AG04450 (cell line): ENCODE measurements at regions not wholly inside any gene's neighbourhood (a gene's known extent, or its start where the extent isn't known, plus 50 kb on each side); places are given as distances from the start of the nearest gene placed in this dataset.
"Not testable (repeated sequence)": the region's sequence is repeated elsewhere in the genome, so short reads cannot be mapped to it uniquely, and the experiment has no call there.

Experiments used
- CTCF ChIA-PET: fragments of 300-600, 350-600 bp; formaldehyde crosslinking; extraction: SDS; loops from one replicate; lab custom pipeline; 2022; ENCODE audit warnings: antibody characterized with exemption, inconsistent platforms; lab: Charles Lee
- POLR2A ChIA-PET: fragments of 350-600 bp; formaldehyde crosslinking; extraction: SDS; loops from one replicate; lab custom pipeline; 2021; ENCODE audit warnings: antibody characterized with exemption, inconsistent platforms; lab: Yijun Ruan, JAX
- DNase-seq: peaks from one replicate; pipeline ENCODE4 v3.0.0-alpha.2; 2011; ENCODE audit warnings: low read depth, low spot score
- H3K27ac ChIP-seq: one replicate; pipeline ENCODE4 v1.5.1; 2012; ENCODE audit warnings: low read depth, low read length, control low read depth
- H3K27me3 ChIP-seq: one replicate; pipeline ENCODE4 v1.6.0; 2012; ENCODE audit warnings: low read length; ENCODE audit not compliant: control insufficient read depth, insufficient read depth
- H3K4me3 ChIP-seq: 2 replicates; pipeline ENCODE4 v1.5.1; 2011; ENCODE audit warnings: mild to moderate bottlenecking, low read depth, low read length, control low read depth
- H3K9me3 ChIP-seq: 2 replicates; pipeline ENCODE4 v1.5.1; 2012; ENCODE audit warnings: low read length; ENCODE audit not compliant: control insufficient read depth, insufficient read depth
- TF ChIP-seq, protein P1 (sequence below): IDR thresholded peaks from 2 replicates; pipeline ENCODE4 v1.5.1; 2011; ENCODE audit warnings: low read depth, low read length, control low read depth, inconsistent platforms

DNA sequence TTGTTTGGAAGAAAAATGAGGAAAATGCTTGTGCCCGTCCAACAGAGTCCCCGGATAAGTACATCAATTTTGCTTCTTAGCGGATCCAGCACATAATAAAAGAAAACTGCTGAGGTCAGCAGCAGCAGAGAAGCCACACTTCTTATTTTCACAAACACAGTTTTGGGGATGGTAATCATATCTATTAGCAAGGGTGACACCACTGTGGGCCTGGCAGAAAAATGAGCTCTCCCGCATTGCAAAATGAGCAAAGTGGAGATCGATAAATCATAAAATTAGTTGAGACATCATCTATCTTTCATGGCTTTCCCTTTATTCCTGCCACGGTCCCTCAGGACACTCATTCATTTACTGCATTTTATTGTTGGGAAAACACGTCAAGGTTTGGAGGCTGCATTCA lies 186.4 kb downstream of the NPIPA7 start:
- CTCF ChIA-PET, H3K9me3 ChIP-seq, H3K27me3 ChIP-seq, DNase-seq, POLR2A ChIA-PET, H3K4me3 ChIP-seq, H3K27ac ChIP-seq: not testable (repeated sequence)

DNA sequence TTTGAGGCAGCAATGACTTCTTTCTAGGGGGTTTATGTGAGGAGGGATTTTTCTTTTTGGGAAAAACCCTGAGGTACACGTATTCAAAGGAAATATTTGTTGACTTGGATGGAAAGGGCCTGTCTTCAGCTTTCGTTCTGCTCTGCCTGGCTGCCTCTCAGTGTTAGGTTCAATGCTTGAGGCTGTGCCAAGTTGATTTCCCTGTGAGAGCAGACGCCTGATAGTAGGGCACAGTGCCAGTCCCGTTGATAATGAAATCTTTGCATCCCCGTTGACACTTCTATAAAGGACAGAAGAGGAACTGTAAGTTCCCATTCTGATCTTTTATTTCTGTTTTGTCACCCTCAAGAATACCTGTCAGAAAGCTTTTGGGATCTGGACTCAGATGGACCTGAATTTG lies 191.1 kb downstream of the NPIPA7 start:
- DNase-seq, H3K27me3 ChIP-seq, CTCF ChIA-PET, POLR2A ChIA-PET, H3K4me3 ChIP-seq, H3K9me3 ChIP-seq, H3K27ac ChIP-seq: not testable (repeated sequence)

DNA sequence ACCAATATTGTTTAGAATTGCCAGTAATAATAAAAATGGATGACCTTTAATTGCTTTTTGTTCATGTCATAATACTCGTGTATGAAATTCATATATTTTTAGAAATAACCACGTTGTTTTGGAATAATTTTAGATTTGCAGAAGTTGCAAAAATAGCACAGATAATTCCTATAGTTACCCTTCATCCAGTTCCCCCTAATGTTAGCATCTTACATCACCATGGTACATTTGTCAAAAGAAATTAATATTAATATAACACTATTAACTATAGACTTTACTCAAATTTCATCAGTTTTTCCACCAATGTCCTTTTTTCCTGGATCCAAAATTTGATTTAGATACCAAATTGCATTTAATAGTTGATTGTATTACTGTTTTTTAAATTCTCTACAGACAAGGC lies 191.9 kb downstream of the NPIPA7 start:
- POLR2A ChIA-PET, H3K9me3 ChIP-seq, H3K27ac ChIP-seq, CTCF ChIA-PET, H3K27me3 ChIP-seq, H3K4me3 ChIP-seq, DNase-seq: not testable (repeated sequence)

- H3K4me3 ChIP-seq, DNase-seq, H3K27ac ChIP-seq, POLR2A ChIA-PET, H3K27me3 ChIP-seq, CTCF ChIA-PET, H3K9me3 ChIP-seq: not testable (repeated sequence)
These were observed 193.3 kb downstream of the NPIPA7 start for GRCh38 chr16:16572130-16572774.

- CTCF ChIA-PET, H3K27me3 ChIP-seq, H3K4me3 ChIP-seq, POLR2A ChIA-PET, DNase-seq, H3K9me3 ChIP-seq, H3K27ac ChIP-seq: not testable (repeated sequence)
These were observed 198.1 kb downstream of the NPIPA7 start for GRCh38 chr16:16577062-16577461.

- TF ChIP-seq, protein P1, sequence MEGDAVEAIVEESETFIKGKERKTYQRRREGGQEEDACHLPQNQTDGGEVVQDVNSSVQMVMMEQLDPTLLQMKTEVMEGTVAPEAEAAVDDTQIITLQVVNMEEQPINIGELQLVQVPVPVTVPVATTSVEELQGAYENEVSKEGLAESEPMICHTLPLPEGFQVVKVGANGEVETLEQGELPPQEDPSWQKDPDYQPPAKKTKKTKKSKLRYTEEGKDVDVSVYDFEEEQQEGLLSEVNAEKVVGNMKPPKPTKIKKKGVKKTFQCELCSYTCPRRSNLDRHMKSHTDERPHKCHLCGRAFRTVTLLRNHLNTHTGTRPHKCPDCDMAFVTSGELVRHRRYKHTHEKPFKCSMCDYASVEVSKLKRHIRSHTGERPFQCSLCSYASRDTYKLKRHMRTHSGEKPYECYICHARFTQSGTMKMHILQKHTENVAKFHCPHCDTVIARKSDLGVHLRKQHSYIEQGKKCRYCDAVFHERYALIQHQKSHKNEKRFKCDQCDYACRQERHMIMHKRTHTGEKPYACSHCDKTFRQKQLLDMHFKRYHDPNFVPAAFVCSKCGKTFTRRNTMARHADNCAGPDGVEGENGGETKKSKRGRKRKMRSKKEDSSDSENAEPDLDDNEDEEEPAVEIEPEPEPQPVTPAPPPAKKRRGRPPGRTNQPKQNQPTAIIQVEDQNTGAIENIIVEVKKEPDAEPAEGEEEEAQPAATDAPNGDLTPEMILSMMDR: no peak
- H3K4me3 ChIP-seq: no peak overlapping the region
- H3K9me3 ChIP-seq: no peaks in the 10 kb centered on the region
- CTCF ChIA-PET: no interaction called here
- H3K27ac ChIP-seq: no peak overlapping the region
- H3K27me3 ChIP-seq: no peaks in the 10 kb centered on the region
- POLR2A ChIA-PET: no interaction called here
- no peak for DNase-seq
These were observed 199.8 kb downstream of the NPIPA7 start for GRCh38 chr16:16578701-16579100.

GRCh38 chr16:16582916-16583315 lies 204.0 kb downstream of the NPIPA7 start:
- POLR2A ChIA-PET, H3K27ac ChIP-seq, DNase-seq, H3K9me3 ChIP-seq, H3K27me3 ChIP-seq, H3K4me3 ChIP-seq, CTCF ChIA-PET: not testable (repeated sequence)

DNA sequence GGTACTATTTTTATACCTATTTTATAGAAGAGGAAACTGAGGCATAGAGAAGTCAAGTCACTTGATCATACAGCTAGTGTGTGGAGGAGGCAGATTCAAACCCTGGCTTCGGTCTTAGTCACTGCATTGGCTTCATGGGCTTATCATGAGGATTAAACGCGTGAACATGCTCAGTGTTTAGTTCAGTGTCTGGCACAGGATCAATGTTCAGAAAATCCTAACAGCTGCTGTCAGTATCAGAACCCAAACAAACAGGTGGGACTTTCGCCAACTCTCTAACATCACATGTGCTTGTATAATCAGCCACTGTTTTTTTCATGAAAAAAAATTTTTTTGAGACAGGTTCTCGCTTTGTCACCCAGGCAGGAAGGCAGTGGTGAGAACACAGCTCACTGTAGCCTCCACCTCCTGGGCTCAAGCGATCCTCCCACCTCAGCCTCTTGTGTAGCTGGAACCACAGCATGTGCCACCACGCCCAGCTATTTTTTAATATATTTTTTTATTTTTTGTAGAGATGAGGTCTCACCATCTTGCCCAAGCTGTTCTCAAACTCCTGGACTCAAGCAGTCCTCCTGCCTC lies 207.2 kb downstream of the NPIPA7 start:
- DNase-seq, H3K27ac ChIP-seq, H3K27me3 ChIP-seq, POLR2A ChIA-PET, H3K9me3 ChIP-seq, CTCF ChIA-PET, H3K4me3 ChIP-seq: not testable (repeated sequence)

GRCh38 chr16:16586969-16587368 lies 208.0 kb downstream of the NPIPA7 start:
- H3K9me3 ChIP-seq, H3K27me3 ChIP-seq, CTCF ChIA-PET, DNase-seq, POLR2A ChIA-PET, H3K27ac ChIP-seq, H3K4me3 ChIP-seq: not testable (repeated sequence)

GRCh38 chr16:16588436-16588835 lies 209.5 kb downstream of the NPIPA7 start:
- DNase-seq, H3K9me3 ChIP-seq, H3K27me3 ChIP-seq, CTCF ChIA-PET, H3K4me3 ChIP-seq, POLR2A ChIA-PET, H3K27ac ChIP-seq: not testable (repeated sequence)

- H3K4me3 ChIP-seq, POLR2A ChIA-PET, H3K27me3 ChIP-seq, CTCF ChIA-PET, DNase-seq, H3K27ac ChIP-seq, H3K9me3 ChIP-seq: not testable (repeated sequence)
These were observed 211.8 kb downstream of the NPIPA7 start for GRCh38 chr16:16590654-16591318.
